Femur (tissue), 1 donor: ENCODE measurements at regions not wholly inside any gene's neighbourhood (a gene's known extent, or its start where the extent isn't known, plus 50 kb on each side); places are given as distances from the start of the nearest gene placed in this dataset.
"Not testable (repeated sequence)": the region's sequence is repeated elsewhere in the genome, so short reads cannot be mapped to it uniquely, and the experiment has no call there.

ENCODE experiments used
- DNase-seq: peaks from one replicate; pipeline ENCODE4 v3.0.0-alpha.2; 2017

DNA sequence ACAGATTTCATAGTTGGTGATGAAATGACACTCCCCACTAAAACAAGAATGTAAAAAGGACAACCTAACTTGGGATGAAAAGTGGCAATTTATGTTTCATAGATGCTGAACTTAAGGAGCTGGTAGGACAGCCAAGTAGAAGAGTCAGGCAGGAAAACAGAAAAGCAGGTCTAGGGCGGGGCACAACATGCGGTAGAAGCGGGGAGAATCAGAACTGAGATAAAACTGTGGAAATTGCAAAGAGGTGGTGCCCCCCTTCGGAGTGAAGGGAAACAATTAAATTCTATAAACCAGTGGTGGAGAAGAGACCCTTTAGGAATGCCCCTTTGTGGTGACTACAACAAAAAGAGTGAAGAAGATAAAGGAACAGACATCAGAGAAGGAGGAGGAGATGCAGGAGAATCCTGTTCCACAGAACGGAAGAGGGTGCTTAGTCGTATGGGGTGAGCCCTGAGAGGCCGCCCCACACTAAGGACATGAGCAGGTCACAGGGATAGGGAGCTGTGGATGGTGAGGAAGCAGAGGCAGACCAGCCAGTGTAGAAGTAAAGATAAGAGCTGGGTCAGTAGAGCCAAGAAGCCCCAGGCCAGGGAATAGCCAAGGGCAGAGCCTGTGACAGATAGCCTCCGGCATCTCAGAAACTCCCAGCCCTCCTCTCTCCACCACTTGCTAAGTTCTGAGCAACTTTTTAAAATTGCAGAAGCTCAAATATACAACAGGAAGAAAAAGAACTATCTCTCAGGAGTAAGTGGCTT lies 100.3 kb upstream of the DOCK9 start:
- DNase-seq = no peak

DNA sequence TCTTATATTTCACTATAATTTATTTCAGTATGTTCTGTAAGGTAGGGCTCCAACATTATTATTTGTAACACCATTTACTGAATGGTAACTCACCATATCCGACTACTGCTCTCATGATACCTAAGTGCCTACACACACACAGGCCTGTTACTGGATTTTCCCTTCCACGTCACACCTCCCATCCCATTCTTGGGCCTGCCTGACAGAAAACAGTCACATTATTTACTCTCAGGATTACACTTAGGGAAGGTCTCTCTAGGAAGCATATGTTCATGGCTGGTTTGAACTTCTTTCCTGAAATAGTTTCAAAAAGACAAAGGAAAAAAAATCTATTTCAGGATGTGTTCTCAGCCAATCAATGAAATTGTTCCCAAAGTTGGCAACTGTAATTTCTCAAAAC lies 102.3 kb upstream of the DOCK9 start:
- no peak for DNase-seq

DNA sequence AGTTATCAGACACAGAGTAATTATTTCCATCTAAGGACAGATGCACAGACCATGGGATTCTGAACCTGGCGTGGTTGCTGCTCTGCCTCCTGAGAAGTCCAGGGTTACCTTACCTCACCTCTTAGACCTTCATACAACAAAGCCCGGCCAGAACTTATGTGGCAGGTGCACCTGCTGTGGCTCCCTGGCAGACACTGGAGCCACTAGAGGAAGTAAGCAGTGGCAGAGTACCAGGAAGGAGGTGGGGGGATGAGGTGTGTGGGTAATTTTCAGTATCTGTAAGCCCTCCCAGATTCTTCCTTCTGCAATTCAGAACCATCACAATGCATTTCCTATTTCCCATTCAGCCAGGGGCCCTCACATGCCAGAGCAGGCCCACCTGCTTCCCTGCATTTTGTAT lies 106.1 kb upstream of the DOCK9 start:
- no peak for DNase-seq

DNA sequence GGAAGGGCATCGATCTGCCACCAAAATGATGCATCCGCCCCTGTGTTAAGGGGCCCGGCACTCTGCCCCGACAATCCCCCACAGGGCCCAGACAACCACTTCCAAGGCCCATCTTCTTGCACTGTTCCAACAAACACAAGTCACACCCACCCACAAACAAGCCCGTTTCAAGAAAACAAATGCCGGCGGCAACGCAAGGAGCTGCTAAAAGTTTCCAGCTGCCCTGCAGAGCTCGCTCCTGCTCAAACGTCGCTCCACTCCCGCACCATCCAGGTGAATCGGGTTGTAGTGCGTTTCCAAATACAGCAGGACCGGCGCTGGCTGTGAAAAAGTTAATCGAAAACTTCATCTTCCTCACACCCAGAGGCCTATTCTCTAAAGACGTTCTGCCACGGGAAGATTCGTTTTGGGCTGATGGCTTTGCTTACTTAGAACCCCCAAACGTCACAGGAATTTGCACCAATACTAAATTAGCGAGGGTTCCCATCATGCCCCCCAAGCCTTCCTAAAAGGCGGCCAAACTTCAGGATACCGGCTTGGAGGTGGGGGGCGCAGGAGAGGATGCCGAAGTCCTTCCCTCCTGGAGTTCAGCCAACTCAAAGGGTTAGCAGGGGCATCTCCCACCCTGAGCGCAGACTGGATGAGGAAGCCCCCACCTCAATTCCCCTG lies 107.4 kb upstream of the DOCK9 start:
- peak; percentile 36 for DNase-seq

DNA sequence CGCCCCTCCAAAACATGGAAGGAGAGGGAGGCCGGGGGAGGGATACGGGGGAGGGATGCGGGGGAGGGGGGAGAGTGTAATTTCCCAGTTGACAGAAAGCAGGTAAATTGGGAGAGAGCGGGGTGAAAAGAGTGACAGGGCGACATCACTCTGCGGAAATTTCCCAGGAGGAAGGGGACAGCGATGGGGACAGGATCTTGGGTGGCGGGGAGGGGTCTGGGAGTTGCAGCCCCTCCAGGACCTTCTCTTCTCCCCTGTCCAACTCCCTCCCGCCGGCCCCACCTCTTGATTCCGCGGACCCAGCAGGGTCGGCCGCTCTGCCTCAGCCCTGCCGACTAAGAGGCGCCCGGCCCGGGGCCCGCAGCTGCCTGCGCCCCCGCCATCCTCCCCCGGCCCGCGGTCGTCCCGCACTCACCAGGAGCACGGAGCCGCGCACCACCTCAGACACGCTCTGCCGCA lies 108.0 kb upstream of the DOCK9 start:
- DNase-seq = peak; percentile 59

DNA sequence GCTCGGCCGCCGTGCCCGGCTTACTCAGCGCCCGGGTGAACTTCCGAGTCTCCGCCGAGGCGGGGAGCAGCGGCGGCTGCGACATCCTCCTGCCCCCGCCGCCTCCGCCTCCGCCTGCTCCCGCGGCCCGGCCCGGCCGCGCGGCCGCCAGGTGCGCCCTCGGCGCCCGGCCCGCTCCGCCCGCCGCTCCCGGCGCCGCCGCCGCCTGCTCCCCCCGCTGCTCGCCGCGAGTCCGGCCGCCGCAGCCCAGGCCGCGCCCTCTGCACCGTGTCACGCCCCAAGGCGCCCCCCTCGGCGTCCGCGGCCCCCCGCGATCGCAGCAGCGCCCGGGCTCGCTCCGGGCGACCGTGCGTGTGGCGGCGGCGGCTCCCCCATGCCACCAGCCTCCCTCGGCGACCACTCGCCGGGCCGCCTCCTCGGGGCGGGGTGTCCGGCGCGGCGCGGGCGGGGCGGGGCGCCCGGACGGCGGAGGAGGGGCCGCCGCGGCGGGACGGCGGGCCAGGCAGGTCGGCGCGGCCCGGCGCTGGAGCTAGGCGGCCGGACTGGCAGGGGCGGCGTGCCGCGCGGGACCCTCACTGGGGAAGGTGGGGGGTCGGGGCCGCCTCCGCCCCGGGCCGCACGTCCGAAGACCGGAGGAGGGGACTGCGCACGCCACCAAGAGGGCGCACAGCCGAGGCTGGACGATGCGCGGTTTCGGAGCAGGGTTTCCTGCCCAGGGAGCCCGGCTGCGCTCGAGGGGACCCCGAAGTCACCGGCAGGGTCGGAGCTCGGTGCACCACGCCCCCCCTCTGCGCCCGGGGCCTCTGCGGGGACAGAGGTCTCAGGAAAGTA lies 108.6 kb upstream of the DOCK9 start:
- DNase-seq = peak; percentile 47

DNA sequence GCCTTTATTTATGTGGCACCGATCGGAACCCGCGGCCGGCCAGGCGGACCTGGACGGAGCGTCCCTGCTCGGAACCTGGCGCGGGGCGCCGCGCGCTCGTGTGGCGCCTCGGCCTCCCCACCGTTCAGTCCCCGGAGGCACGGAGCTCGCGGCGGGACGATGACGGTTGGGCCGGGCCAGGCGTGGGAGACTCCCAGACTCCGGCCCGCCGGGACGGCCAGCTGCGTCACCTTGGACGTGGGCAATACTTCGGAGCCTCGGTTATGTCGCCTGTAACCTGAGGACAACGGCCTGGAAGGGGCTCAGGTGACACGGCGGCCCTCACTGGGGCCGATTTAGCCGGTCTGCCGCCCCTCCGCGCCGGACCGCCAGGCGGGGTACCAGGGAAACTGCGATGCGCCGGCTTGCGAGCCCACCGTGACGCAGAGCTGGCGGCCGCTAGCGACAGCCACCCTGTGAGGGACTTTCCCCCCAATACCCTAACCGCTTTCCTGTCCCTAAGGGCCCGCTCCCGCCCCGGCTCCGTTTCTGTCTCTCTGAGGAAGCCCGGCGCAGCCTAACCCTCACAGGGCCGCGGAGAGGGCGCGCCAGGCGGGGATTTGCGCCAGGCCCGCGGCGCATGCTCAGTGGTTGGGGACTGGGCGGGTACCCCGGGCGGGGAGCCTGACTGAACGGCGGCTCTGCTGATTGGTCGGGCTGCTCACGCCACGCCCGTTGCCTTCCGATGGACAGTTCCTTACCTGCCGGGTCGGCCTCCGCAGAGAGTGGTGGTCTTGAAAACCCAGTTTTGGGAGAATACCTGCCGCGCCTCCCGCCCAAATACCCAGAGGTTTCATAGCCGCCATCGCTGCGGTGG lies 109.5 kb upstream of the DOCK9 start:
- peak; percentile 93 for DNase-seq

DNA sequence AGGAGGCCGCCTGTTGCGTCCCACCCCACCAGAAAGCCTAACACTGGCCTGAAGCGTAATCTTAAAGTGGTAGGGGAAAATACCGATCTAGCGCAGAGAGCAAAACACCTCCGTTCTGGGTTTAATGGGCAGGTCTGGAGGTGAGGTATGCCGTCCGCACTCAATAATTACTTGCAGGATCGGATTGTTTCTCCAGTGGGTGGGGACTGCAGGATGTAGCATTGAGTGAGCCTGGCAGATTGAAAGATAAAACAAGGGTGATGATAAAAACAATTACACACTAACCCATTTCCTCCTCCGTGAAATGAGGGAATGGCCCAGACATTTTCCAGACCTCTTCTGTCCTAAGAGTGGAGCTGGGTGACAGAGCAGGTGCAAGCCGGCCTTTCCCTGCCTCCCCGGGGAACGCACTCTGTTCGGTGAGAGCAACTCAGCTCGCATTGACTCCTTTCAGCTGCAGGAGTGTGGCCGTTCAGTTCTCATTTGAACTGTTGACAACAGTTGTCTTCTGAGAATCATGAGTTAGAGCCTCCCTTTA lies 110.2 kb upstream of the DOCK9 start:
- DNase-seq = no peak

DNA sequence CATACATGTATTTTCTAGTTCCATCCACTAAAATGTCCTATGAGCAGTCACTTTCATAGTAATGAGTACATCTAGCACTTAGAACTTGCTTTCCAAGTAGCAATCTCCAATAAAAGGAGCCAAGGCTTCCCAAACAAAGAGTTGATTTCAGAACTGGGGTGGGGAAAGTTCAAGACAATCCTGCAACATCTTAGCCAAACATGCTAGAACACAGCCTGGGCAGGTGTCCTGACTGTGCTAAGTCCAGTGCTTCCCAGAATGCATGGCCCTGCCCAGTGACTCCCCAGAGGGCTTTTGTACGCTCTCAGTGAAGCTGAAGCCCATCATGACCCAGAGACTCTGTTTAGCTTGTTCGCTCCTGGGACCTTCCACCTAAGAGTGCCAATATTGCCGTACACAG lies 106.7 kb upstream of the UBAC2 start:
- no peak for DNase-seq

DNA sequence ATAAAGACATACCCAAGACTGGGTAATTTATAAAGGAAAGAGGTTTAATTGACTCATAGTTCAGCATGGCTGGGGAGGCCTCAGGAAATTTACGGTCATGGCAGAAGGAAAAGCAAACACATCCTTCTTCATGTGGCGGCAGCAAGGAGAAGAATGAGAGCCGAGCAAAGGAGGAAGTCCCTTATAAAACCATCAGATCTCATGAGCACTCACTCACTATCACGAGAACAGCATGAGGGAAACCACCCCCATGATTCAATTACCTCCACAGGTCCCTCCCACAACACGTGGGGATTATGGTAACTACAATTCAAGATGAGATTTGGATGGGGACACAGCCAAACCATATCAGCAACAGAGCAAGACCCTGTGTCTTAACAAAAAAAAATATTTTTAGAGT lies 98.8 kb upstream of the UBAC2 start:
- DNase-seq = not testable (repeated sequence)

DNA sequence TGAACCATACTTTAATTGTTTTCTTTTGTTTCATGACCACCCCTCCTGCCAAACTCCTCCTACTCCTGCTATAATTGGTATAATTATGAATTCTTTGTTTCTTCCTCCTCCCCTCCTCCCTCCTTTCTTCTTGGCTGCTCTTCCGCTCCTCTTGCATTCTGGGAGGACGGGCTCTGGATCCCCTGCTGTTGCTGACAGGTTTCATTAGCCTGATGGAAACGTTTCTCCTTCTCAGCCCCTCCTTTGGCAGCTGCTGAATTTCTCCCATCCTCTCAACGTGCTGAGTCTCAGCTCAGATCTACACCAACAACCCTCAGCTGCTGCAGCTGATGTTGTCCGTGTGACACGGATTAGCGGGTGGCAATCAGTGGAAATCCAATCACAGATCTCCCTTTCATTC lies 97.1 kb upstream of the UBAC2 start:
- peak; percentile 60 for DNase-seq

DNA sequence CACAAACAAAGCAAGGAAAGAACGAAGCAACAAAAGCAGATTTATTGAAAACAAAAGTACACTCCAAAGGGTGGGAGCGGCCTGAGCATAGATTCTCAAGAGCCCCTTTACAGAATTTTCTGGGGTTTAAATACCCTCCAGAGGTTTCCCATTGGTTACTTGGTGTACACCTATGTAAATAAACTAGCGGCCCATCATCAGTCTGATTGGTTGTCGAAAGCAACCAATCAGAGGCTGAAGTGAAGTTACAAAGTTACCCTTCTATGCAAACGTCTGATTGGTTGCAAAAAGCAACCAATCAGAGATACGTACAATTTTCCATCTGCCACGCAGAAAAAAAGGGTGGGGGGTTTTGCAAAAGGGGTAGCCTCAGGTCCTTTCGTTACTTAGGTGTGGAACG lies 96.3 kb upstream of the UBAC2 start:
- no peak for DNase-seq

DNA sequence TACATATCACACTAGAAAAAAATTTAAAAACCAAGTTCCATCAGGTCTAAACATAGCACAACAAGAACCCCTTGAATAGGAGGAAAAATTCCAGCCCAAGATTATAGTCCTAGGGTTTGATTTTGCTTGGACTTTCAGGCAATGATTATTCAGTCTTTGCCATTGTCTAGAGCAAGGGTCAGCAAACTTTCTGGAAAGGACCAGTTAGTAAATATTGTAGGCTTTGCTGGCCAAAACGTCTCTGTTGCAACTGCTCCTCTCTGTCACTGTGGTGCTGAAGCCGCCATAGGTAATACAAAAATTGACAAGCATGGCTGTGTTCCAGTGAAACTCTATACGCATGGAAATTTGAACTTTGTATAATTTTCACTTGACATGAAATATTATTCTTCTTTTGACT lies 95.5 kb upstream of the UBAC2 start:
- no peak for DNase-seq

DNA sequence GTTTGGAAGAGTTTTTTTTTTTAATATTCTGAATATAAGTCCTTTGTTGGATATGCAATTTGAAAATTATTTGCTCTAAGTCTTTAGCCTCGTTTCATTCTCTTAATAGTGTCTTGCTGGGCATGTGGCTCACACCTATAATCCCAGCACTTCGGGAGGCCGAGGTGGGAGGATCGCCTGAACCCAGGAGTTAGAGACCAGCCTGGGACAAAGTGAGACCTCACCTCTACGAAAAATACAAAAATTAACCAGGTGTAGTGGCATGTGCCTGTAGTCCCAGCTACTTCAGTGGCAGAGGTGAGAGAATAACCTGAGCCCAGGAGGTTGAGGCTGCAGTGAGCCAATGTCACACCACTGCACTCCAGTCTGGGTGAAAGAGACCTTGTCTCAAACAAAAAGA lies 87.3 kb upstream of the UBAC2 start:
- DNase-seq = no peak

DNA sequence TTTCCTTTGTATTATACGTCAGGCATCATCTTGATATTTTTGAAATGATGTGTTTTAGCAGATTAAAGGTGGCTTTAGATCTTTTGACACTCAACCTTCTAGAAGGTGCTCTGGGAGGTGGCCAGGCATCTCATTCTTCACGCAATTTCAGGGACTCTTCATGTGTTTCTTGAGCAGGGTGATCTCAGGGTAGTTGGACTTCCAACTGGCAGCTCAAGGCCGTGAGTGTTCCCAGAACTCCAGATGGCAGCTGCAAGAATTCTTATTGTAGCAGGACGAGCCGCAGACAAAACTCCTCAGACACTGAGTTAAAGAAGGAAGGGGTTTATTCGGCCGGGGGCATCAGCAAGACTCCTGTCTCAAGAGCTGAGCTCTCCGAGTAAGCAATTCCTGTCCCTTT lies 82.5 kb upstream of the UBAC2 start:
- DNase-seq = no peak

DNA sequence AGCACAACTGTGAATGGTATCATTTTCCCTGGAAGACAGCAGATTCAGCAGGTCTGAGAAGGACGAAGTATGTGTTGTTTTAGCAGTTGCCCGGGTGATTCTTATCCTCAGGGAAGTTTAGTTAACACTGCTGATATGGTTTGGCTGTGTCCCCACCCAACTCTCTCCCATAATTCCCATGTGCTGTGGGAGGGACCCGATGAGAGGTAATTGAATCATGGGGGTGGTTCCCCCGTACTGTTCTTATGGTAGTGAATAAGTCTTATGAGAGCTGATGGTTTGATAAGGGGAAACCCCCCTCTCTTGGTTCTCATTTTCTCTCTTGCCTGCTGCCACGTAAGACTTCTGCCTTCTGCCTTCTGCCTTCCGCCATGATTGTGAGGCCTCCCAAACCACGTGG lies 81.0 kb upstream of the UBAC2 start:
- no peak for DNase-seq

DNA sequence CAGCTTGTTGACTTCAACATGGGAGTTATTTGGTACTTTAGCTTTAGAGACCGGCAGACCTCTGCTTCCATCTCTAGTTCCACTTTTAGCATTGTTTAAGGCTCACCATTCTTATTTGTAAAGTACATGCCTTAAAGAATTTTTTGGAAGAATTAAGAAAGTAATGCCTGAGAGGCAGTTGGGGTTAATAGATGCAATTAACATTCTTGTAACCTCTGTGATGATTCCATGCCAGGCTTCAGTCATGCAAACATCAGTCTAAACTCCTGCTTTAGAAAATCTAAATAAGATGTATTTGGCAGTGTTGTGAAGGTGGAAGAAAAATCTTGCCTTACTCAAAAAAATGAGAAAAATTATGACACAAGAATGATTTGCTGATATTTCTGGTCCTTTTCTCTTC lies 79.9 kb upstream of the UBAC2 start:
- DNase-seq = no peak

DNA sequence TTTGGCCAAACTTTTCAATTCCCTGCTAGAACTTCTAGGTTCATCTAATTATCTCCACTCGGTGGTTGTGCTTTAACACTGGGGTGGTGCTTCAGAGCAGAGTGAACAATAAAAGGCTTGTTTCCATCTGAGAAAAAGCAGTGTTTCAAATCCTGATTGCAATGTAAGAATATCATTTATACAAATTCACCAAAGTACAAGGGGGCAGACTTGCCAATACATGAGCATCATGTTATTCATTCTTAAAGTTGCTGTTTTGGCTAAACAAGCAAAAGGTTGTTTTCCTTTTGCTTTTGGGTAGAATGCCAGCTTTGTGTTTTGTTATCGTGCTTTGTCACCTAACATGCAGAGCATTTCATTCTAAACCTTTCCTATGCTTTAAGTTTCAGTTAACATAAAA lies 78.5 kb upstream of the UBAC2 start:
- DNase-seq = no peak

DNA sequence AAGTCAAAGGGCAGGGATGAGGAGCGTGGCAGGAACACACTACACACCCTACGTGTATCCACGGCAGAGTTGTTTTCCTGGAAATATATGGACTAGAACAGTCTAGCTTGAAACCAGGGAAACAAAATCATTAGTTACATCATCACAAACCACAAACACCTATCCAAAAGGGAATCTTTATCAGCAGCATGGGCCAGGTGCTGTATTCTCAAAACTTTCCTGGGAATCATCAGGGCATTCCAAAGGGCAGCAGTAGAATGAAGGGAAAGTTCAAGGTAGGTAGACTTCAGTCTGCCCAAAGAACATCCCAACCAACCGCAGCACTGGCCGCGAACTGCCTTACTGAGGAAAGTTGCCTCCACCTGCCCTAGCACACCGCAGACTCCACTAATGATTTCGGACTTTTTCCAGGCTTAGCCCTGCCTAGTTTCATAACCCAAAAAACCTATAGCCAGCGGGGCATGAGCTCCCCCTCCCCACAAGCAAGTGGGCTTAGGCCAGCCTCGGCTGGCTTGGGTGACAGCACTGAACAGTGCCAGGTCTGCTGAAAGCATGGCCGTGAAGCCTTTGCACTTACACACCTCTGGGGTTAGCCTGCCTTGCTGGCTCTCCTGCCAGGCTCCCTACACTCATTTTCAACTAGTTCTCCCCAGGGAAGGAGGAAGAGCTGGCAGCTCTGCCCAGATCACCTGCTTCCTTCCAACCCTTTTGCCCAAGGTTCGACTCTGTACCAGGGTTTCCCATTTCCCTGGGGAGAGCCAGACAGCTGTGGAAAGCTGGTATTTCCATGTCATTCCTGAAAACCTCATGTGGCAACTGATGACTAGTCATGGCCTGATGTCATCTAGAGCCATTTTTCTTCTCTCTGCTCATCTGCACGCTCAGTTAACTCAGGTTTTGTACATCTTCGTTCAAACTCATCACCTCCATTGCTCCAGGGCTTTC lies 77.3 kb upstream of the UBAC2 start:
- DNase-seq = no peak

DNA sequence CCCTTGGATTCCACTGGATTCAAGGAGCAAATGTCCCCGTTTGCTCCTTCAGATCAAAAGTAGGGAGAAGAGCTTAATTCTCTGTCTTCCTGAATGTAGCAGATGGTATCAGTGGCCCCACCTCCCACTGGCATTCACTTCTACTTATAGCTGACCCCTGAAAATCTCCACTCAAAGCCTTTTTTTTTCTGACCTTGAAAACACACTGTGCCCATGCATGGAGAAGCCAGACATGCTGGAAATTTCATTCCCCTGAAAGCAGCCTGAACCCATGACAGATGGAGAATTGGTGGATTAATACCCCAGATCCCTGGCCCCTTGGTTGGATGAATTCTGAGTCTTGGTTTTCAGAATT lies 76.6 kb upstream of the UBAC2 start:
- DNase-seq = no peak

DNA sequence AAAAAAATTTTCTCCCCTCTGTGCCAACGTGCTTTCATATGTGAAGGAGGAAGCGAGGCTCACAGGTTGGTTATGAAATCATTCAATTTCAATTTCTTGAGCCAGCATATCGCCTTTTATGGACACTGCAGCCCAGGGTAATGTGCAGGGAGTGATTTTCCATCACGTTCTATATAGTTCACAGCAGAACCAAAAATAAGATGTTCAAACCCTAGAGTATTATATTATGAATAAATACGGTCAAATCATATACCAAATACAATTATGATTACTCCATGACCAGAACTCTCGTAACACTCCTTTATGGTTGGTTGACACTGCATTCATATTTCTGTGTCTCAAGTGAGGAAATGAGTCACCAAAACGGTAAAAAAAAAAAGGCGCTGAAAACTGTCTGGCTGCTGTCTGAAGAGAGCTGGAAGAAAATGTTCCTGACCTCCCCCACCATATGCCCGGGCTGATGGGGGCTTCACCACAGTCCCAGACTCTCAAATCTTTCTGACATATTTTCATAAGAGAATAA lies 75.8 kb upstream of the UBAC2 start:
- DNase-seq = peak; percentile 51
